SK-N-MC (cell line): ENCODE measurements at regions not wholly inside any gene's neighbourhood (a gene's known extent, or its start where the extent isn't known, plus 50 kb on each side); places are given as distances from the start of the nearest gene placed in this dataset.

Source experiments
- DNase-seq: peaks from one replicate; pipeline ENCODE4 v3.0.0-alpha.2; 2011; ENCODE audit warnings: low read depth, low spot score
- H3K27ac ChIP-seq: fragments of 200-600 bp; sonication (generic); 2 replicates; pipeline ENCODE4 v1.5.1; 2016; ENCODE audit warnings: mixed run types
- H3K36me3 ChIP-seq: fragments of 200-600 bp; sonication (generic); 2 replicates; pipeline ENCODE4 v1.6.1; 2017; ENCODE audit warnings: antibody characterized with exemption, low read length, mixed read lengths; ENCODE audit not compliant: insufficient read depth
- H3K4me3 ChIP-seq: fragments of 200-600 bp; sonication (generic); 2 replicates; pipeline ENCODE4 v1.5.1; 2016
- H3K9ac ChIP-seq: fragments of 200-600 bp; sonication (generic); 2 replicates; pipeline ENCODE4 v1.8.0; 2017; ENCODE audit warnings: mixed run types, mixed read lengths; ENCODE audit not compliant: insufficient read length
- H3K9me3 ChIP-seq: fragments of 200-600 bp; sonication (generic); 2 replicates; pipeline ENCODE4 v1.6.1; 2017; ENCODE audit warnings: low read depth, mild to moderate bottlenecking, antibody characterized with exemption, low read length, moderate library complexity, mixed read lengths
- EZH2 ChIP-seq: fragments of 200-600 bp; sonication (generic); IDR thresholded peaks from one replicate; pipeline ENCODE4 v1.6.1; 2017; ENCODE audit warnings: antibody characterized with exemption
- FOXP2 ChIP-seq: optimal IDR thresholded peaks from 2 replicates; pipeline ENCODE3; 2011; ENCODE audit warnings: mild to moderate bottlenecking, moderate library complexity; ENCODE audit not compliant: insufficient read depth; ENCODE audit errors: extremely low read length, control extremely low read depth
- POLR2AphosphoS5 ChIP-seq: IDR thresholded peaks from 2 replicates; pipeline ENCODE4 v1.6.1; 2012; ENCODE audit warnings: mild to moderate bottlenecking, low read depth, low read length, borderline replicate concordance

- no peak for DNase-seq
- Histone ChIP-seq H3K27ac (no peak overlapping the region), H3K9me3 (no peaks in the 10 kb centered on the region), H3K36me3 (no peaks in the 10 kb centered on the region), H3K4me3 (no peak overlapping the region), H3K9ac (no peak overlapping the region)
- no peak for TF ChIP-seq POLR2AphosphoS5
- TF ChIP-seq EZH2, result no peak
- TF ChIP-seq FOXP2, result no peak
Observed at GRCh38 chr10:37639200-37639599, 218.2 kb downstream of the ZNF248 start.

- Histone ChIP-seq H3K9me3 (no peaks in the 10 kb centered on the region), H3K36me3 (no peaks in the 10 kb centered on the region), H3K27ac (no peak overlapping the region), H3K4me3 (no peak overlapping the region), H3K9ac (no peak overlapping the region)
- DNase-seq, result no peak
- TF ChIP-seq POLR2AphosphoS5 (no peak), FOXP2 (no peak)
Observed at GRCh38 chr10:37638569-37638968, 218.8 kb downstream of the ZNF248 start.

- DNase-seq, result no peak
- TF ChIP-seq FOXP2 (no peak), POLR2AphosphoS5 (no peak), EZH2 (no peak)
- Histone ChIP-seq H3K9ac (no peak overlapping the region), H3K4me3 (no peak overlapping the region), H3K9me3 (no peaks in the 10 kb centered on the region), H3K36me3 (no peaks in the 10 kb centered on the region), H3K27ac (no peak overlapping the region)
Observed at GRCh38 chr10:37634351-37634880, 223.0 kb downstream of the ZNF248 start.

GRCh38 chr10:37632641-37633040, 224.8 kb downstream of the ZNF248 start:
- Histone ChIP-seq H3K36me3 (no peaks in the 10 kb centered on the region), H3K4me3 (no peak overlapping the region), H3K9ac (no peak overlapping the region), H3K9me3 (no peaks in the 10 kb centered on the region), H3K27ac (no peak overlapping the region)
- no peak for DNase-seq
- TF ChIP-seq EZH2, result no peak
- no peak for TF ChIP-seq POLR2AphosphoS5
- no peak for TF ChIP-seq FOXP2

GRCh38 chr10:37623506-37623905, 233.9 kb downstream of the ZNF248 start:
- DNase-seq, result no peak
- no peak overlapping the region for H3K4me3 ChIP-seq
- no peaks in the 10 kb centered on the region for H3K36me3 ChIP-seq
- H3K9me3 ChIP-seq, result no peaks in the 10 kb centered on the region
- H3K27ac ChIP-seq, result no peak overlapping the region
- no peak for TF ChIP-seq POLR2AphosphoS5
- no peak for TF ChIP-seq EZH2
- no peak for TF ChIP-seq FOXP2
- no peak overlapping the region for H3K9ac ChIP-seq

- Histone ChIP-seq H3K36me3 (no peaks in the 10 kb centered on the region), H3K4me3 (no peak overlapping the region), H3K9me3 (no peaks in the 10 kb centered on the region), H3K9ac (no peak overlapping the region), H3K27ac (no peak overlapping the region)
- TF ChIP-seq POLR2AphosphoS5, result no peak
- TF ChIP-seq EZH2, result no peak
- TF ChIP-seq FOXP2, result no peak
- DNase-seq, result no peak
Observed at GRCh38 chr10:37619336-37619735, 238.1 kb downstream of the ZNF248 start.

- no peaks in the 10 kb centered on the region for H3K36me3 ChIP-seq
- H3K9me3 ChIP-seq, result no peaks in the 10 kb centered on the region
- H3K9ac ChIP-seq, result no peak overlapping the region
- TF ChIP-seq FOXP2 (no peak), POLR2AphosphoS5 (no peak), EZH2 (no peak)
- no peak overlapping the region for H3K27ac ChIP-seq
- no peak overlapping the region for H3K4me3 ChIP-seq
- no peak for DNase-seq
Observed at GRCh38 chr10:37588299-37588698, 269.1 kb downstream of the ZNF248 start.

GRCh38 chr10:37584643-37585042, 272.8 kb downstream of the ZNF248 start:
- H3K9me3 ChIP-seq, result no peaks in the 10 kb centered on the region
- H3K27ac ChIP-seq, result no peak overlapping the region
- no peak for TF ChIP-seq POLR2AphosphoS5
- TF ChIP-seq EZH2, result no peak
- no peak for TF ChIP-seq FOXP2
- DNase-seq, result no peak
- no peak overlapping the region for H3K9ac ChIP-seq
- no peaks in the 10 kb centered on the region for H3K36me3 ChIP-seq
- no peak overlapping the region for H3K4me3 ChIP-seq

GRCh38 chr10:37582237-37582636, 275.2 kb downstream of the ZNF248 start:
- H3K27ac ChIP-seq, result no peak overlapping the region
- H3K9me3 ChIP-seq, result no peaks in the 10 kb centered on the region
- no peak overlapping the region for H3K9ac ChIP-seq
- no peak overlapping the region for H3K4me3 ChIP-seq
- no peaks in the 10 kb centered on the region for H3K36me3 ChIP-seq
- no peak for TF ChIP-seq EZH2
- no peak for DNase-seq
